AG08396 (cell line): ENCODE measurements at regions not wholly inside any gene's neighbourhood (a gene's known extent, or its start where the extent isn't known, plus 50 kb on each side); places are given as distances from the start of the nearest gene placed in this dataset.
"Not testable (repeated sequence)": the region's sequence is repeated elsewhere in the genome, so short reads cannot be mapped to it uniquely, and the experiment has no call there.

ENCODE experiments used
- DNase-seq: peaks from one replicate; pipeline ENCODE4 v3.0.0; 2012; ENCODE audit warnings: low spot score, mixed read lengths

DNA sequence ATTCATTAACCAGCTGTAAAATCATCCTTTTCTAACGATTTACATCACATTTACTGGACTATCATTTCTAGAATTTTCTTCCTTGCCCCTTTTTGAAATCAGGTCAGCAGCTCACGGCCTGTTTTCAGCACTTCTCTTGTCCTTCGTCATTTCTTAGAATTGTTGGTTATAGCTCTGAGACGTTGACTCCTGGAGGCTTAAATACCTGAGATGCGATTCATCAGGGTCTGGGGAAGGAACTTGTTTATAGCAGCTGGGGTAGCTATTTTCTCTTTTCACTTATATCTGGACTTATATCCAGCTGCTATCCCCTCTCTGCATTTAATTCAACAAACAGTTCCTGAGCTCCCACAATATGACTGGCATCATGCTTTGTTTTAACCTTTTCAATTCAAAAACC lies 338.7 kb upstream of the TNRC6C start:
- DNase-seq, result peak; percentile 45

GRCh38 chr17:77620282-77620681 lies 338.2 kb upstream of the TNRC6C start:
- DNase-seq, result no peak

- not testable (repeated sequence) for DNase-seq
These were observed 336.4 kb upstream of the TNRC6C start for GRCh38 chr17:77622084-77622483.

DNA sequence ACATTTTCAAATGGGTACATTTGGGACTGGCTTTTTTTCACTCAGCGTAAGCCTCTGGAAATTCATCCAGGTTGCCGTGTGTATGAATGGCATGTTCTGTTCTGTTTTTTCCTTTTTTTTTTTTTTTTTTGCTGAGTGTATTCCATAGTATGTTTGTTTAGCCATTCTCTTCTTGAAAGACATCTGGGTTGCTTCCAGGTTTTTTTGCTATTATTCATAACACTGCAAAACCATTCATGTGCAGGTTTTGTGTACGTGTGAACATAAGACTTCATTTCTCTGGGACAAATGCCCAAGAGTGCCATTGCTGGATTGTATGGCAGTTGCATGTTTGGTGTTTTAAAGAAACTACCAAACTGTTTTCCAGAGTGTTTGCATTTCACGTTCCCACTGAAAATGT lies 335.9 kb upstream of the TNRC6C start:
- no peak for DNase-seq

- not testable (repeated sequence) for DNase-seq
These were observed 335.2 kb upstream of the TNRC6C start for GRCh38 chr17:77623321-77623720.

- DNase-seq, result no peak
These were observed 330.5 kb upstream of the TNRC6C start for GRCh38 chr17:77628035-77628434.

DNA sequence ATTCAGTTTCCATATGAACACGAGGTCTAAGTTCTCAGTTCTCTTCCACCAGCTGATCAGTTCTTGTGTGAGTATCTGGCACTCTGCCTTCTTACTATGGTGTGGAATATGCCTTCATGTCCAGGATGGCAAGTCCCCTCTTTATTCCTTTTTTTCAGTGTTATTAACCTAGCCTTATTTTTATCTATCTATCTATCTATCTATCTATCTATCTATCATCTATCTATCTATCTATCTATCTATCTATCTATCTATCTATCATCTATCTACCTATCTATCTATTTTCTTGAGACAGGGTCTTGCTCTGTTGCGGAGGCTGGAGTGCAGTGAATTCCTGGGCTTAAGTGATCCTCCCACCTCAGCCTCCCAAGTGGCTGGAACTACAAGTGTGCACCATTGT lies 329.2 kb upstream of the TNRC6C start:
- DNase-seq, result not testable (repeated sequence)

DNA sequence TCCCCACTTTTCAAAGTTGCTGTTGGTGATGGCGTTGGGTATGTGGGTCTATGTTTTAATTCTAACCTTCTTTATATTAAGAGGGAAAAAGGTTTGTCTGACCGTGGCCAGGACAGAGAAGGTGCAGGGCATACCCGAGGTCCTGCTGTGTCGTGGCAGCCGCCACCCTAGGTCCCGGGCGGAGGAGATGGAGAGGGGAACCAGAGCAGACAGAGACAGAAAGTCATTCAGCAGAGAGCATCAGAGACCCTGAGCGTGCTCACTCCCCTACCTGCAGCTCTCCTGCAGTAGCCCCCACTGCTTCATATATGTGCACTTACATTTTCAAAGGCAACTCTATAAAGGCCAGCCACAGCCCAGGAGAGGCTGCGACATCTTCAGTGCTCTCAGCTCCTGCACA lies 327.2 kb upstream of the TNRC6C start:
- no peak for DNase-seq

- DNase-seq, result no peak
These were observed 325.9 kb upstream of the TNRC6C start for GRCh38 chr17:77632619-77633018.

GRCh38 chr17:77634710-77635109 lies 323.8 kb upstream of the TNRC6C start:
- no peak for DNase-seq

DNA sequence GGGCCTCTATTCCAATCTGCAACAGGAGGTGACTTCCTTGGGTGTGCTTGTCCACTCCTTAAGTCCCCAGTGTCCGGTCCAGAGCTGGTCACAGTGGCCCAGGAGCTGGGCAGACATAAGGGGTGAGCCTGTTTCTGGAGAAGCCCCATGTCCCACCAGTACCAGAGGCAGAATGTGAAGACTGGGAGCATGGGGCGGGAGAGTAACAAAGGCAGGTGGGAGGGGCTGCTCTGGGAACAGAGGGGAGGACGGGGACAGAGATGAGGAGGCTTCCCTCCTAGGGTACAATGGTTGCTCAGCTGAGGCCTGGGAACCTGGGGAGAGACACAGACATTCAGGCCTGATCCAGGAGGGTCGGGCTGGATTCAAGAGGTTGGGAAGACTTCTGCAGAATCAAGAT lies 323.3 kb upstream of the TNRC6C start:
- DNase-seq, result no peak

DNA sequence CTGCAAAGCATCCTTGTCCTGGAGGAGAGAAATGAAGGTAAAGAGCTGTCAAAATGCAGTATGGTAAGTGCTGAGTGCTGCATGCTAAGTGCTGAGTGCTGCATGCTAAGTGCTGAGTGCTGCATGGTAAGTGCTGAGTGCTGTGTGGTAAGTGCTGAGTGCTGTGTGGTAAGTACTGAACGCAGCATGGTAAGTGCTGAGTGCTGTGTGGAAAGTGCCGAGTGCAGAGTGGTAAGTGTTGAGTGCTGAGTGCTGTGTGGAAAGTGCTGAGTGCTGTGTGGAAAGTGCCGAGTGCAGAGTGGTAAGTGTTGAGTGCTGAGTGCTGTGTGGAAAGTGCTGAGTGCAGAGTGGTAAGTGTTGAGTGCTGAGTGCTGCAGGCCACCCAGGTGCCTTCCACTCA lies 322.7 kb upstream of the TNRC6C start:
- not testable (repeated sequence) for DNase-seq

GRCh38 chr17:77636835-77637817 lies 321.4 kb upstream of the TNRC6C start:
- DNase-seq, result no peak

DNA sequence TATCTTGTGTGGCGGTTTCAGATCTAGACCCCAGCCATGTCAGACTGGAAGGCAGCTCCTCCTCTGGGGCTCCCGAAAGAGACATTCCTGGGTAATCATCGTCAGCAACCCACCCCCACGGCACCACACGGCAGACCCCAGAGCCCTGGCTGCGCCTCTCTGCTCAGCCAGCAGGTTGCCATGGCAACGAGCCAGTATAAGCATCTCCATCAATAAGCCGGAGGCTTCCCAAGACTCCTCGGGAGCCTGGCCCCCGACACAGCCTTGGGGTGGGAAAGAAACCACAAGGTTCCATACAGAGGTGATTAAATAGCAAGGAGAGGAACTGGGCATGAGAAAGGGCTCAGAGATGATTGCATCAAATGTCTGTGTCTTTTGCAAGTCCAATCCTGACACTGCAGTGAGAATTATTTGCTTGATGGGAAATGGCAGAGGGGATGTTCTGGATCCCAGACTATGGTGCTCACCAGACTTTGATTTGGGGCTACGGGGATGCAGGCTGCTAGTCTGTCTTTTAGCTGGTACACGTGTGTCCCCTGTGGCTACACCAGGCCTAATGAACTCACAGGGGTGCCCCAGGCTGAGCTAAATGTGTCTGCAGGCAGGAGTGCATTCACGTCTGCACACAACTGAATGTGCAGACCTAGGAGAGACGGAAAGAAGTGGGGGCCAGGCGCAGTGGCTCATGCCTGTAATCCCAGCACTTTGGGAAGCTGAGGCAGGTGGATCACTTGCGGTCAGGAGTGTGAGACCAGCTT lies 320.5 kb upstream of the TNRC6C start:
- no peak for DNase-seq

GRCh38 chr17:77640252-77640651 lies 318.3 kb upstream of the TNRC6C start:
- DNase-seq, result no peak

GRCh38 chr17:77640916-77641605 lies 317.4 kb upstream of the TNRC6C start:
- no peak for DNase-seq

DNA sequence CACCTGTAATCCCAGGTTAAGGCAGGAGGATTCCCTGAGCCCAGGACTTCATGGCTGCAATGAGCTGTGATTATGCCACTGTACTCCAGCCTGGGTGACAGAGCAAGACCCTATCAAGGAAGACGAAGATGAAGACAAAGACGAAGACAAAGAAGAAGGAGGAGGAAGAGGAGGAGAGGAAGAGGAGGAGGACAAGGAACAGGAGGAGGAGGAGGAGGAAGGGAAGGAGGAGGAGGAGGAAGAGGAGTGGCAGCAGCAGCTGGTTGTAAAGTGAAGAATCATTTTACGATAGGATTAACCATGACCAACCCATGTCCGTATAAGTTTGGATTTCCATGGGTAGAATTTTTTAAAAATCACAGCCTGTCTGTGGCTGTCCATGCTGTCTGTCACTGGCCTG lies 316.8 kb upstream of the TNRC6C start:
- DNase-seq, result no peak

DNA sequence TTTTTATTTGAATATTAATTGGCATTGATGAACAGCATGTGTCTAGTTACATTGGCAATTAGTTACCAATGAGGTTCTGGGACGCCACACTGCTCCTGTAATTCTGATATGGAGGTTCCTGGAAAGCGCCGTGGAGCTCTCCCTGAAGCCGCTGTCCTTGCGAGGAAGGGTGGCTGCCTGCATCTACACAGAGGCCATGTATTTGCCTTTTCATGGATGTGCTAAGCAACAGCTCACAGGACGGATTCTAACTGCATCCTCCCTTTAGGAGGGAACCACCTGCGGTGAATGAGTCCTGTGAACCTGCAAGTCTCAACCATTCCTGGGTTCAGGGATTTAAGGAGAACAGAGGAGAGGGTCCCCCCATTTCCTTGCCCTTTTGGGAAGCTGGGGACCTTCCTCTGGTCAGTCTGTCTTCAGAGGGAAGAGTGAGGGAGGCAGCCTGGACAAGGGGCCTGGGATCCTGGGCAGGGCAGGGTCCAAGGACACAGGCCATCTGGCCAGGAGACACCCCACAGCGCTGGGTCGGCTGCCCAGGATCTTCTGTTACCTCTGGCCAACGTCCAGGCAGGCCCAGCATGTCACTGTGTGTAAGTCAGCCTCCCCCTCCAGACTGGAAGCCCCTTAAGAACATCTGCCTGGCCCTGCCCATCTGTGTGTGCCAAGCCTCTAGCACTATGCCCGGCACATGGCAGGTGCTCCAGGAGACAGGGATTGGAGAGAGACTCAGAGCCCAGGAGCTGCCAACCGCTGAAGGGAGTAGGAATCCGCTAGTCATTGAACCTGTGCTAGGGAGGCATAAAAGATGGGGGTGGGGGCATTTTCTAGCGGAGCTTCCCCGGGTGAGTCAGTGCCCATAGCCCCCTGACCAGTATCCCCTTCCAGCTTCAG lies 314.1 kb upstream of the TNRC6C start:
- no peak for DNase-seq

GRCh38 chr17:77645072-77646045 lies 313.1 kb upstream of the TNRC6C start:
- DNase-seq, result no peak

DNA sequence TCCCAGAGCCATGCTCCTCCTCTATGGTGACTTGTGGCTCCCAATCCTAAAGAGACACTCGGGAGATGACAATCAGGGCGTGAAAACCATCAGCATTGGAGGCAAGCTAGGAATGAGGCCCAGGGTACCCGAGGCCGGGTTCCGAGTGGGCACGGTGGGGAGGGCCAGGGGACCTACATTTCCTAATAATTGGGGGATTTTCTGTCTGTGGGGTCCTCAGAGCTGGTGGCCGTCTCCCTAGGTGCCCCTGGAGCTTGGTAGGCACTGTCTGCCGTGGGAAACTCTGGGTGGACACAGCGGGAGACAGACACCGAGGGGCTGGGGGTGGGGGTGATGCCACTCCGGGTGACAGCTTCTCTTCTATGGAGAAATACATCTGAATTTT lies 312.5 kb upstream of the TNRC6C start:
- no peak for DNase-seq
